ENCODE measurements at regions not wholly inside any gene's neighbourhood (a gene's known extent, or its start where the extent isn't known, plus 50 kb on each side); places are given as distances from the start of the nearest gene placed in this dataset.

DNA sequence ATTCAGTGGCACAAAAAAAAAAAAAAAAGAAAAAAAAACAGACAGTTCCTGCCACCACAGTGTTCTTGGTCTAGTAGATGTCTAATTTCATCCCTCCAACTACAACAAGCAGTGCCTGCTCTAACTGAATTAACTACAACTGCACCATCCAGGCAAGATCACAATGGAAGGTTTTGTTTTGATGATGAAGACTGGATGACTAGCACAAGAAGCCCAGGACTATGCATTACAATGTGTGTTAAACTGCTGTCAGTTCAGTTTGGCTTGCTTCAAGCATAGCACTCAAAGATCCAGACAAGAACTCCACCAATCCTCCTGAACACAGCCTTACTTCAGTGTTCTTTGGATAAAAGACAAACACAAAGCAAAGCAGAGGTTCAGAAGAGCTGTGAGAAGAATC is 279.9 kb downstream of the GRIN2B start:
- TF ChIP-seq EZH2phosphoT487 (IDR thresholded peaks at IDR 0.05; ENCODE audit: borderline replicate concordance, low read length) = no peak
- TF ChIP-seq, protein P1, sequence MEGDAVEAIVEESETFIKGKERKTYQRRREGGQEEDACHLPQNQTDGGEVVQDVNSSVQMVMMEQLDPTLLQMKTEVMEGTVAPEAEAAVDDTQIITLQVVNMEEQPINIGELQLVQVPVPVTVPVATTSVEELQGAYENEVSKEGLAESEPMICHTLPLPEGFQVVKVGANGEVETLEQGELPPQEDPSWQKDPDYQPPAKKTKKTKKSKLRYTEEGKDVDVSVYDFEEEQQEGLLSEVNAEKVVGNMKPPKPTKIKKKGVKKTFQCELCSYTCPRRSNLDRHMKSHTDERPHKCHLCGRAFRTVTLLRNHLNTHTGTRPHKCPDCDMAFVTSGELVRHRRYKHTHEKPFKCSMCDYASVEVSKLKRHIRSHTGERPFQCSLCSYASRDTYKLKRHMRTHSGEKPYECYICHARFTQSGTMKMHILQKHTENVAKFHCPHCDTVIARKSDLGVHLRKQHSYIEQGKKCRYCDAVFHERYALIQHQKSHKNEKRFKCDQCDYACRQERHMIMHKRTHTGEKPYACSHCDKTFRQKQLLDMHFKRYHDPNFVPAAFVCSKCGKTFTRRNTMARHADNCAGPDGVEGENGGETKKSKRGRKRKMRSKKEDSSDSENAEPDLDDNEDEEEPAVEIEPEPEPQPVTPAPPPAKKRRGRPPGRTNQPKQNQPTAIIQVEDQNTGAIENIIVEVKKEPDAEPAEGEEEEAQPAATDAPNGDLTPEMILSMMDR (conservative IDR thresholded peaks at IDR 0.05; ENCODE audit: low read depth, low read length) = no peak
- no peak for TF ChIP-seq EZH2 (IDR thresholded peaks at IDR 0.05; ENCODE audit: low read length, unreplicated experiment)
- no peaks in the 10 kb centered on the region for H3K4me1 ChIP-seq (ENCODE audit: insufficient read depth, low read length)
- no peaks in the 10 kb centered on the region for H3K79me2 ChIP-seq (ENCODE audit: low read length)
- H3K9me3 ChIP-seq (ENCODE audit: low read length) = no peaks in the 10 kb centered on the region
- no peaks in the 10 kb centered on the region for H3K9me2 ChIP-seq (replicated peaks; ENCODE audit: low read length)
- H3K27me3 ChIP-seq (ENCODE audit: low read length) = peaks cover 45% of the 10 kb centered on the region
- no peaks in the 10 kb centered on the region for H3K36me3 ChIP-seq (ENCODE audit: low read depth, low read length)
- BruUV-seq (replicated peaks) = no TSS peak
- DNase-seq = no peak
- no peak overlapping the region for H2AFZ ChIP-seq (ENCODE audit: low read length)
- intact Hi-C loops (cut with micrococcal nuclease) = no loop called here
- ChIA-PET CTCF (no interaction called here), POLR2A (ENCODE audit: unreplicated experiment) (no interaction called here)
- no peak overlapping the region for H3K4me2 ChIP-seq (ENCODE audit: low read length)
- no peak overlapping the region for H3K4me3 ChIP-seq (ENCODE audit: low read length)
- H4K20me1 ChIP-seq (ENCODE audit: low read length) = no peaks in the 10 kb centered on the region
- H3K9ac ChIP-seq (ENCODE audit: low read length) = no peak overlapping the region
- H3F3A ChIP-seq (ENCODE audit: low read length, unreplicated experiment) = no peaks in the 10 kb centered on the region
- ATAC-seq = no peak
- H3K27ac ChIP-seq (ENCODE audit: low read length) = no peak overlapping the region

DNA sequence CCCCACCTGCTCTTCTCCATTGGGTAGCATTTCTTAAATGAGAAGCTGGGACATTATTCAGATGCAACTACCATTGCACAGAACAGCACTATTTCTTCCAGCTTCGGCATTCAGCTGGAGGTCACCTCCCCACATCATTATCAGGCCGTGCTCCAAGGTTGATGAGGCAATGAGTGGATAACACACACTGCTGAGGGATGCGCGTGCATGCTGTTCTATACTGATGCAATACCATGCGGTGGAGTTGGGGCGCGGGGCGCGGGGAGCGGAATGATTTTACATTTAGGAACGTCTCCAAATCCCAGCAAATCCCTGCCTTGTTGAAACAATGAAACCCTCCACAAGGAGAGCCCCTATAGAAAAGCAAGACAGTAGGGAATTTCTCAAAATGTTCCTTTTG is 283.4 kb downstream of the GRIN2B start:
- BruUV-seq (replicated peaks) = no TSS peak
- POLR2A ChIA-PET (ENCODE audit: unreplicated experiment) = no interaction called here

DNA sequence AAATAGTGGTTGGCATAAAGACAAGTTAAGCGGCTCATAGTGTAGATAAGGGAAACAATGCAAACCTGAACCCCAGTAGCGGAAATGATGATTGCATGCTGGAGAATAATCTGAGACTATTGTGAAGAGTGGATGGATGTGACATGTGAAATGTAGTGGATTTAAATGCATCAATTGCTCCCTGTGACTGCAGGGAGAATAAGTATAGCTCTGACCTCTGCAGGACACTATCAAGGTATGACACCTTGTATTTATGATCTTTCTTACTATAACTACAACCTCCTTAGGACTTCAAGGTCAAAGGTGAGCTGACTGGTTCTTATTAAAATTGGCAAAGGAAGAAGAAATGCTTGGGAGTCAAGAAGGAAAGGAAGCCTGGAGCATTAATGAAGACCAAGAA is 285.6 kb downstream of the GRIN2B start:
- no peaks in the 10 kb centered on the region for H3K79me2 ChIP-seq (ENCODE audit: low read length)
- BruUV-seq (replicated peaks) = no TSS peak
- no peak overlapping the region for H2AFZ ChIP-seq (ENCODE audit: low read length)
- no peaks in the 10 kb centered on the region for H3K9me2 ChIP-seq (replicated peaks; ENCODE audit: low read length)
- no peaks in the 10 kb centered on the region for H3K9me3 ChIP-seq (ENCODE audit: low read length)
- no peaks in the 10 kb centered on the region for H4K20me1 ChIP-seq (ENCODE audit: low read length)
- no peak for ATAC-seq
- peaks cover 25% of the 10 kb centered on the region; the same call in 1 of the 2 replicates for H3K27me3 ChIP-seq (ENCODE audit: low read length)
- H3K4me2 ChIP-seq (ENCODE audit: low read length) = no peak overlapping the region
- no peaks in the 10 kb centered on the region for H3F3A ChIP-seq (ENCODE audit: low read length, unreplicated experiment)
- no peak overlapping the region for H3K27ac ChIP-seq (ENCODE audit: low read length)
- H3K4me1 ChIP-seq (ENCODE audit: insufficient read depth, low read length) = no peaks in the 10 kb centered on the region
- DNase-seq = no peak
- H3K36me3 ChIP-seq (ENCODE audit: low read depth, low read length) = no peaks in the 10 kb centered on the region
- ChIA-PET POLR2A (ENCODE audit: unreplicated experiment) (no interaction called here), CTCF (no interaction called here)
- intact Hi-C loops (cut with micrococcal nuclease) = no loop called here
- no peak overlapping the region for H3K4me3 ChIP-seq (ENCODE audit: low read length)
- no peak for TF ChIP-seq EZH2 (IDR thresholded peaks at IDR 0.05; ENCODE audit: low read length, unreplicated experiment)
- no peak for TF ChIP-seq EZH2phosphoT487 (IDR thresholded peaks at IDR 0.05; ENCODE audit: borderline replicate concordance, low read length)
- TF ChIP-seq, protein P1 (conservative IDR thresholded peaks at IDR 0.05; ENCODE audit: low read depth, low read length) = no peak
- H3K9ac ChIP-seq (ENCODE audit: low read length) = no peak overlapping the region

More for the DNA sequence above, 283.4 kb downstream of the GRIN2B start:
- no peak for DNase-seq
- no peaks in the 10 kb centered on the region for H3K36me3 ChIP-seq (ENCODE audit: low read depth, low read length)
- no peak for TF ChIP-seq EZH2phosphoT487 (IDR thresholded peaks at IDR 0.05; ENCODE audit: borderline replicate concordance, low read length)
- TF ChIP-seq, protein P1 (conservative IDR thresholded peaks at IDR 0.05; ENCODE audit: low read depth, low read length) = no peak
- no peak for TF ChIP-seq EZH2 (IDR thresholded peaks at IDR 0.05; ENCODE audit: low read length, unreplicated experiment)
- H3K27me3 ChIP-seq (ENCODE audit: low read length) = peaks cover 30% of the 10 kb centered on the region
- intact Hi-C loops (cut with micrococcal nuclease) = no loop called here
- no peak overlapping the region for H3K9ac ChIP-seq (ENCODE audit: low read length)
- no peaks in the 10 kb centered on the region for H3K4me1 ChIP-seq (ENCODE audit: insufficient read depth, low read length)
- H3K27ac ChIP-seq (ENCODE audit: low read length) = no peak overlapping the region
- no peak overlapping the region for H3K4me2 ChIP-seq (ENCODE audit: low read length)
- H3K9me2 ChIP-seq (replicated peaks; ENCODE audit: low read length) = no peaks in the 10 kb centered on the region
- H2AFZ ChIP-seq (ENCODE audit: low read length) = no peak overlapping the region
- ATAC-seq = no peak
- no peak overlapping the region for H3K4me3 ChIP-seq (ENCODE audit: low read length)
- H3K79me2 ChIP-seq (ENCODE audit: low read length) = no peaks in the 10 kb centered on the region
- H4K20me1 ChIP-seq (ENCODE audit: low read length) = no peaks in the 10 kb centered on the region
- H3K9me3 ChIP-seq (ENCODE audit: low read length) = no peaks in the 10 kb centered on the region
- CTCF ChIA-PET = no interaction called here
- H3F3A ChIP-seq (ENCODE audit: low read length, unreplicated experiment) = no peaks in the 10 kb centered on the region
